ENCODE measurements at regions not wholly inside any gene's neighbourhood (a gene's known extent, or its start where the extent isn't known, plus 50 kb on each side); places are given as distances from the start of the nearest gene placed in this dataset.

DNA sequence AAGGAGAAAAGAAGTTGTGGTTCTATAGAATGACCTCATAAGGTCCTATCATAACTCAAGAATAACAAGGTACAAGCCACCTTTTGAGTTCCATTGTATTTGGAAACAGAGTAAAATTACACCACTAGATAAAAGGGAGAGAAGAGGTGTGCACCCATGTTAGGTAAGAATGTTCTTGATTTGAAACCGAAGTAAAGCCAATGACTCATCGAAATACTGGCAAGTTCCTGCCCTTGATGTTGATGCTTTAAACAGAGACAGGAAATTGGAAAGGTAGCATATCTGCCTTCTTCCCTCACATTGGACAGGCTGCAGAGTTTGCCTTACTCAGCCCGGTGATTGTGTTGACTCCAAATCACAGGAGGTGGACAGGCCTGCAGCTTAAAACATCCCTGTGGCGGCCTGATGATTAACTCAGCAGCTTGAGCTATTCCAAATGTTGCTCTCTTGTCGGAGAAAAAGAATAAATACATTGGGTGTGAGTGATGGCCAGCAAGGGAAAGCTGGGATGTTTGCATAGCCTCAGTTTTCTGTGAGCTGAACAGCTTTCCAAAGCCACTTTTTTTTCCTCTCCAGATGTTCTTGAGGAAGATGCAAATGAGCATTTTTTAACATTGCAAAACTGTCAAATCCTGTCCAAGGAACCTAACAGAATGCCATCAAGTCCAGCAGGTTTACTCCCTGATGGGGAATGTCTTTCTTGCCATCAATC lies 321.1 kb downstream of the NKX6-1 start:
- no peak for TF ChIP-seq EZH2 (IDR thresholded peaks at IDR 0.05)
- no peak for TF ChIP-seq POLR2AphosphoS5 (IDR thresholded peaks at IDR 0.05; ENCODE audit: borderline replicate concordance, low read depth, low read length)
- no peak for TF ChIP-seq FOXP2 (optimal IDR thresholded peaks at IDR 0.05; ENCODE audit: control extremely low read depth, extremely low read length, insufficient read depth)
